Stimulated activated CD4-positive, alpha-beta T cell treated with anti-CD3 and anti-CD28 coated beads, Interleukin-12 subunit alpha, Interleukin-12 subunit beta, amount 100 ng/mL, for 48 hours (primary cell): ENCODE measurements at regions not wholly inside any gene's neighbourhood (a gene's known extent, or its start where the extent isn't known, plus 50 kb on each side); places are given as distances from the start of the nearest gene placed in this dataset.
"Not testable (repeated sequence)": the region's sequence is repeated elsewhere in the genome, so short reads cannot be mapped to it uniquely, and the experiment has no call there.

ENCODE experiments used
- DNase-seq, 3 donors: peaks; one replicate each; pipeline ENCODE4 v3.0.0-alpha.2; 2020; ENCODE audit warnings: low read depth in 2 of 3, low spot score in 1 of 3

GRCh38 chr7:12002428-12002827 lies 170.4 kb upstream of the THSD7A start:
- no peak for DNase-seq

- DNase-seq: no peak
Measured at GRCh38 chr7:12004581-12004980, 172.6 kb upstream of the THSD7A start.

- no peak for DNase-seq
Measured at GRCh38 chr7:12007576-12007975, 175.6 kb upstream of the THSD7A start.

GRCh38 chr7:12013983-12014382 lies 182.0 kb upstream of the THSD7A start:
- no peak for DNase-seq

- no peak for DNase-seq
Measured at GRCh38 chr7:12016439-12016838, 184.4 kb upstream of the THSD7A start.

- no peak for DNase-seq
Measured at GRCh38 chr7:12017046-12017445, 185.0 kb upstream of the THSD7A start.

GRCh38 chr7:12022011-12022410 lies 189.1 kb upstream of the TMEM106B start:
- not testable (repeated sequence) for DNase-seq

- DNase-seq: no peak
Measured at GRCh38 chr7:12025246-12025645, 185.8 kb upstream of the TMEM106B start.

- no peak for DNase-seq
Measured at GRCh38 chr7:12028508-12028907, 182.6 kb upstream of the TMEM106B start.

- no peak for DNase-seq
Measured at GRCh38 chr7:12030116-12030515, 181.0 kb upstream of the TMEM106B start.

- DNase-seq: no peak
Measured at GRCh38 chr7:12031186-12031585, 179.9 kb upstream of the TMEM106B start.

GRCh38 chr7:12031638-12032037 lies 179.5 kb upstream of the TMEM106B start:
- no peak for DNase-seq

GRCh38 chr7:12032146-12032545 lies 178.9 kb upstream of the TMEM106B start:
- no peak for DNase-seq

GRCh38 chr7:12043457-12043856 lies 167.6 kb upstream of the TMEM106B start:
- DNase-seq: not testable (repeated sequence)

- no peak for DNase-seq
Measured at GRCh38 chr7:12052211-12052610, 158.9 kb upstream of the TMEM106B start.

GRCh38 chr7:12053561-12053960 lies 157.5 kb upstream of the TMEM106B start:
- DNase-seq: no peak

GRCh38 chr7:12054830-12055229 lies 156.3 kb upstream of the TMEM106B start:
- no peak for DNase-seq

GRCh38 chr7:12056381-12056780 lies 154.7 kb upstream of the TMEM106B start:
- DNase-seq: no peak

- DNase-seq: no peak
Measured at GRCh38 chr7:12056977-12057376, 154.1 kb upstream of the TMEM106B start.

GRCh38 chr7:12062062-12062461 lies 149.0 kb upstream of the TMEM106B start:
- no peak for DNase-seq

GRCh38 chr7:12064586-12065127 lies 146.4 kb upstream of the TMEM106B start:
- DNase-seq: no peak

GRCh38 chr7:12066004-12066403 lies 145.1 kb upstream of the TMEM106B start:
- peak in 1 of 3 donors; percentile 21 for DNase-seq

GRCh38 chr7:12066521-12066920 lies 144.6 kb upstream of the TMEM106B start:
- DNase-seq: peak in 1 of 3 donors; percentile 11
